ENCODE measurements at regions not wholly inside any gene's neighbourhood (a gene's known extent, or its start where the extent isn't known, plus 50 kb on each side); places are given as distances from the start of the nearest gene placed in this dataset.

GRCh38 chr11:115942011-115942410 lies 437.8 kb upstream of the CADM1 start:
- H3K9me3 Mint-ChIP-seq, result no peaks in the 10 kb centered on the region
- POLR2A ChIA-PET, result no interaction called here
- no peak overlapping the region for H3K27ac Mint-ChIP-seq
- no peaks in the 10 kb centered on the region for H3K27me3 Mint-ChIP-seq
- CTCF ChIA-PET, result no interaction called here
- H3K36me3 Mint-ChIP-seq (ENCODE audit: low read depth), result no peaks in the 10 kb centered on the region
- H3K4me1 Mint-ChIP-seq, result no peaks in the 10 kb centered on the region
- H3K4me3 Mint-ChIP-seq, result no peak overlapping the region
- no peak for DNase-seq

- no peak overlapping the region for H3K4me3 Mint-ChIP-seq
- H3K4me1 Mint-ChIP-seq, result no peaks in the 10 kb centered on the region
- no peak overlapping the region for H3K27ac Mint-ChIP-seq
- CTCF ChIA-PET, result no interaction called here
- no peak for DNase-seq
- POLR2A ChIA-PET, result interaction anchor here (0.6 kb wide), 1 partner anchor 25 kb away, joined by 4 read pairs; no protein-coding TSS in a partner anchor
- no peaks in the 10 kb centered on the region for H3K36me3 Mint-ChIP-seq (ENCODE audit: low read depth)
- no peaks in the 10 kb centered on the region for H3K9me3 Mint-ChIP-seq
- no peaks in the 10 kb centered on the region for H3K27me3 Mint-ChIP-seq
Observed at GRCh38 chr11:115941481-115941993, 437.3 kb upstream of the CADM1 start.

- Mint-ChIP-seq H3K27me3 (no peaks in the 10 kb centered on the region), H3K36me3 (ENCODE audit: low read depth) (no peaks in the 10 kb centered on the region), H3K9me3 (no peaks in the 10 kb centered on the region), H3K27ac (no peak overlapping the region), H3K4me3 (no peak overlapping the region), H3K4me1 (no peaks in the 10 kb centered on the region)
- ChIA-PET POLR2A (interaction anchor here (0.6 kb wide), 1 partner anchor 25 kb away, joined by 4 read pairs; no protein-coding TSS in a partner anchor), CTCF (no interaction called here)
- no peak for DNase-seq
Observed at GRCh38 chr11:115941044-115941443, 436.8 kb upstream of the CADM1 start.

GRCh38 chr11:115939731-115940421 lies 435.7 kb upstream of the CADM1 start:
- Mint-ChIP-seq H3K4me3 (no peak overlapping the region), H3K27ac (no peak overlapping the region), H3K36me3 (ENCODE audit: low read depth) (no peaks in the 10 kb centered on the region), H3K4me1 (no peaks in the 10 kb centered on the region), H3K27me3 (no peaks in the 10 kb centered on the region), H3K9me3 (no peaks in the 10 kb centered on the region)
- ChIA-PET CTCF (no interaction called here), POLR2A (no interaction called here)
- DNase-seq, result no peak

- no peaks in the 10 kb centered on the region for H3K9me3 Mint-ChIP-seq
- CTCF ChIA-PET, result no interaction called here
- POLR2A ChIA-PET, result no interaction called here
- DNase-seq, result no peak
- no peaks in the 10 kb centered on the region for H3K27me3 Mint-ChIP-seq
- H3K27ac Mint-ChIP-seq, result no peak overlapping the region
- H3K4me3 Mint-ChIP-seq, result no peak overlapping the region
- no peaks in the 10 kb centered on the region for H3K36me3 Mint-ChIP-seq (ENCODE audit: low read depth)
- H3K4me1 Mint-ChIP-seq, result no peaks in the 10 kb centered on the region
Observed at GRCh38 chr11:115939104-115939730, 435.0 kb upstream of the CADM1 start.

- H3K4me1 Mint-ChIP-seq, result no peaks in the 10 kb centered on the region
Observed at GRCh38 chr11:115933564-115933963, 429.3 kb upstream of the CADM1 start.

GRCh38 chr11:115931548-115932083 lies 427.4 kb upstream of the CADM1 start:
- ChIA-PET POLR2A (no interaction called here), CTCF (no interaction called here)
- no peaks in the 10 kb centered on the region for H3K36me3 Mint-ChIP-seq (ENCODE audit: low read depth)
- H3K27ac Mint-ChIP-seq, result no peak overlapping the region
- H3K9me3 Mint-ChIP-seq, result peaks cover 4% of the 10 kb centered on the region
- H3K4me3 Mint-ChIP-seq, result no peak overlapping the region
- peaks cover 5% of the 10 kb centered on the region for H3K27me3 Mint-ChIP-seq
- no peaks in the 10 kb centered on the region for H3K4me1 Mint-ChIP-seq
- DNase-seq, result no peak

More at GRCh38 chr11:115933564-115933963, 429.3 kb upstream of the CADM1 start:
- no peaks in the 10 kb centered on the region for H3K36me3 Mint-ChIP-seq (ENCODE audit: low read depth)
- H3K27me3 Mint-ChIP-seq, result peaks cover 5% of the 10 kb centered on the region
- POLR2A ChIA-PET, result no interaction called here
- no peak overlapping the region for H3K4me3 Mint-ChIP-seq
- CTCF ChIA-PET, result no interaction called here
- no peak overlapping the region for H3K27ac Mint-ChIP-seq
- H3K9me3 Mint-ChIP-seq, result no peaks in the 10 kb centered on the region
- no peak for DNase-seq

GRCh38 chr11:115930886-115931547 lies 426.8 kb upstream of the CADM1 start:
- POLR2A ChIA-PET, result no interaction called here
- CTCF ChIA-PET, result no interaction called here
- no peak overlapping the region for H3K4me3 Mint-ChIP-seq
- peaks cover 5% of the 10 kb centered on the region for H3K27me3 Mint-ChIP-seq
- peaks cover 4% of the 10 kb centered on the region for H3K9me3 Mint-ChIP-seq
- no peaks in the 10 kb centered on the region for H3K36me3 Mint-ChIP-seq (ENCODE audit: low read depth)
- no peak for DNase-seq
- H3K27ac Mint-ChIP-seq, result no peak overlapping the region
- H3K4me1 Mint-ChIP-seq, result no peaks in the 10 kb centered on the region

- H3K27me3 Mint-ChIP-seq, result peaks cover 5% of the 10 kb centered on the region
- H3K36me3 Mint-ChIP-seq (ENCODE audit: low read depth), result no peaks in the 10 kb centered on the region
- H3K9me3 Mint-ChIP-seq, result peaks cover 4% of the 10 kb centered on the region
- no peak overlapping the region for H3K4me3 Mint-ChIP-seq
- no peak for DNase-seq
- ChIA-PET POLR2A (no interaction called here), CTCF (no interaction called here)
- no peak overlapping the region for H3K27ac Mint-ChIP-seq
- H3K4me1 Mint-ChIP-seq, result no peaks in the 10 kb centered on the region
Observed at GRCh38 chr11:115930291-115930690, 426.1 kb upstream of the CADM1 start.

GRCh38 chr11:115929618-115930129 lies 425.5 kb upstream of the CADM1 start:
- H3K36me3 Mint-ChIP-seq (ENCODE audit: low read depth), result no peaks in the 10 kb centered on the region
- no peaks in the 10 kb centered on the region for H3K4me1 Mint-ChIP-seq
- POLR2A ChIA-PET, result no interaction called here
- DNase-seq, result no peak
- H3K27ac Mint-ChIP-seq, result no peak overlapping the region
- no peak overlapping the region for H3K4me3 Mint-ChIP-seq
- CTCF ChIA-PET, result no interaction called here
- H3K27me3 Mint-ChIP-seq, result peaks cover 5% of the 10 kb centered on the region
- H3K9me3 Mint-ChIP-seq, result peaks cover 4% of the 10 kb centered on the region

- peaks cover 4% of the 10 kb centered on the region for H3K9me3 Mint-ChIP-seq
- no peak for DNase-seq
- POLR2A ChIA-PET, result no interaction called here
- no peak overlapping the region for H3K4me3 Mint-ChIP-seq
- peaks cover 5% of the 10 kb centered on the region for H3K27me3 Mint-ChIP-seq
- no peaks in the 10 kb centered on the region for H3K36me3 Mint-ChIP-seq (ENCODE audit: low read depth)
- no peak overlapping the region for H3K27ac Mint-ChIP-seq
- H3K4me1 Mint-ChIP-seq, result no peaks in the 10 kb centered on the region
- CTCF ChIA-PET, result no interaction called here
Observed at GRCh38 chr11:115928811-115929210, 424.6 kb upstream of the CADM1 start.

GRCh38 chr11:115927823-115928329 lies 423.7 kb upstream of the CADM1 start:
- Mint-ChIP-seq H3K36me3 (ENCODE audit: low read depth) (no peaks in the 10 kb centered on the region), H3K9me3 (peaks cover 4% of the 10 kb centered on the region)

GRCh38 chr11:115926601-115927000 lies 422.4 kb upstream of the CADM1 start:
- CTCF ChIA-PET, result no interaction called here
- no peak for DNase-seq
- H3K4me3 Mint-ChIP-seq, result no peak overlapping the region

More at GRCh38 chr11:115927823-115928329, 423.7 kb upstream of the CADM1 start:
- CTCF ChIA-PET, result no interaction called here
- Mint-ChIP-seq H3K4me1 (no peaks in the 10 kb centered on the region), H3K27ac (no peak overlapping the region), H3K27me3 (peaks cover 5% of the 10 kb centered on the region), H3K4me3 (no peak overlapping the region)
- no peak for DNase-seq
- POLR2A ChIA-PET, result no interaction called here

More at GRCh38 chr11:115926601-115927000, 422.4 kb upstream of the CADM1 start:
- peaks cover 5% of the 10 kb centered on the region for H3K27me3 Mint-ChIP-seq
- no peak overlapping the region for H3K27ac Mint-ChIP-seq
- POLR2A ChIA-PET, result no interaction called here
- H3K36me3 Mint-ChIP-seq (ENCODE audit: low read depth), result no peaks in the 10 kb centered on the region
- H3K9me3 Mint-ChIP-seq, result peaks cover 4% of the 10 kb centered on the region
- no peaks in the 10 kb centered on the region for H3K4me1 Mint-ChIP-seq

Data from activated CD4-positive, alpha-beta T cell treated with anti-CD3 and anti-CD28 coated beads, Interleukin-2, amount 10 ng/mL, durations not matched to agents 7 days and 5 days (primary cell).